H1 (cell line): ENCODE measurements at regions not wholly inside any gene's neighbourhood (a gene's known extent, or its start where the extent isn't known, plus 50 kb on each side); places are given as distances from the start of the nearest gene placed in this dataset.

Experiments used
- EP300 ChIP-seq, 2 experiments: IDR thresholded peaks; 1 replicate in 1 of 2; 2 replicates in 1 of 2; pipeline ENCODE4 v1.6.1; 2011 to 2012; ENCODE audit warnings: low read depth in 2 of 2, low read length in 2 of 2, mild to moderate bottlenecking in 2 of 2, borderline replicate concordance in 1 of 2, inconsistent platforms in 1 of 2, moderate library complexity in 1 of 2
- JUN ChIP-seq: IDR thresholded peaks from 2 replicates; pipeline ENCODE4 v1.6.1; 2011; ENCODE audit warnings: low read depth, mild to moderate bottlenecking, improper control_type of control experiment, low read length
- POLR2A ChIP-seq, 2 experiments: IDR thresholded peaks; 1 replicate in 1 of 2; 2 replicates in 1 of 2; pipeline ENCODE4 v1.6.1; 2011; ENCODE audit warnings: low read depth in 2 of 2, low read length in 2 of 2, mild to moderate bottlenecking in 2 of 2; ENCODE audit errors: control extremely low read depth in 1 of 2

DNA sequence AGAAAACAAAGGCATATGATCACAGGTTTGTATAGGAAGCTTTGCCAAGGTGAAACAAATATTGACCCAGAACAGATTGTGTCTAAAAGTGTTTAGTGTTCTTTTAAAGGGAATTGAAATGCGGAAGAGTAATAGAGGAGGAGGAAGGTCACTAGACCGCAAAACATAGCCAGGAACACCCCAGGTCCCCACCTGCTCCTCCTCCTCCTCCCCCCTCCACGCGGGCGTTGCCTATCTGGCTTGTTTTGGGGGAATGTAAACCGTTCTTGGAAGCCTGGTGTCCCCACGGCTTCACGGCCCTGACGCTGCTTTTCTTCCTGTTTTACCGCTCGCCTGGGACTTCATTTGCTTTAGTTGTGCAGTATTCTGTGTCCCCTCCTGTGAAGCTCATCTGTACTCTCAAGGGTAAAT, 81.0 kb upstream of the PFKP start:
- TF ChIP-seq EP300 (IDR thresholded peaks at IDR 0.05; ENCODE audit: borderline replicate concordance in 1 of 2, low read depth in 2 of 2, low read length in 2 of 2) (no peak), JUN (no peak), POLR2A (IDR thresholded peaks at IDR 0.05; ENCODE audit: control extremely low read depth in 1 of 2, low read depth in 2 of 2, low read length in 2 of 2) (no peak)
